WTC11 (cell line): ENCODE measurements at regions not wholly inside any gene's neighbourhood (a gene's known extent, or its start where the extent isn't known, plus 50 kb on each side); places are given as distances from the start of the nearest gene placed in this dataset.

Experiments used
- ATAC-seq: fragments of 200-7000 bp; cut with Tn5 transposase; 2 replicates; pipeline ENCODE4 v1.10.0; 2021; ENCODE audit warnings: mild to moderate bottlenecking, moderate library complexity
- CTCF ChIA-PET: fragments of 300-600 bp; sonication (Branson Sonifier 250); formaldehyde crosslinking; loops from one replicate; lab custom pipeline; 2021; ENCODE audit warnings: antibody characterized with exemption; lab: Charles Lee
- POLR2A ChIA-PET: fragments of 350-600 bp; sonication (Branson Sonifier 250); formaldehyde crosslinking; loops from one replicate; lab custom pipeline; 2021; ENCODE audit warnings: antibody characterized with exemption; lab: Charles Lee
- DNase-seq: peaks from one replicate; pipeline ENCODE4 v3.0.0; 2021; ENCODE audit warnings: low spot score
- H3K27ac Mint-ChIP-seq: 2 replicates; pipeline ENCODE4 v1.8.0; 2021; ENCODE audit warnings: mixed read lengths
- H3K27me3 Mint-ChIP-seq: 2 replicates; pipeline ENCODE4 v1.8.0; 2021; ENCODE audit warnings: low read depth, mild to moderate bottlenecking, moderate library complexity, mixed read lengths
- H3K36me3 Mint-ChIP-seq: 2 replicates; pipeline ENCODE4 v1.8.0; 2021; ENCODE audit warnings: mixed read lengths
- H3K4me1 Mint-ChIP-seq: 2 replicates; pipeline ENCODE4 v1.8.0; 2022; ENCODE audit warnings: mixed read lengths
- H3K4me3 Mint-ChIP-seq: 2 replicates; pipeline ENCODE4 v1.8.0; 2021; ENCODE audit warnings: mild to moderate bottlenecking, moderate library complexity, mixed read lengths
- H3K9me3 Mint-ChIP-seq: 2 replicates; pipeline ENCODE4 v1.8.0; 2021; ENCODE audit warnings: mixed read lengths
- AFF4 ChIP-seq: sonication (generic); formaldehyde crosslinking; IDR thresholded peaks from 2 replicates; pipeline ENCODE4 v1.8.1; 2023; ENCODE audit warnings: mild to moderate bottlenecking, missing genetic modification reagents, borderline replicate concordance
- ATF3 ChIP-seq: sonication (generic); formaldehyde crosslinking; conservative IDR thresholded peaks from 2 replicates; pipeline ENCODE4 v1.8.1; 2022; ENCODE audit warnings: mild to moderate bottlenecking, missing genetic modification reagents
- CREB1 ChIP-seq: sonication (generic); formaldehyde crosslinking; IDR thresholded peaks from 2 replicates; pipeline ENCODE4 v1.8.0; 2023; ENCODE audit warnings: mild to moderate bottlenecking, missing genetic modification reagents
- CREM ChIP-seq: sonication (generic); formaldehyde crosslinking; IDR thresholded peaks from 2 replicates; pipeline ENCODE4 v1.8.1; 2022; ENCODE audit warnings: mild to moderate bottlenecking, missing genetic modification reagents, moderate library complexity
- ESRRA ChIP-seq: sonication (generic); formaldehyde crosslinking; IDR thresholded peaks from 2 replicates; pipeline ENCODE4 v1.8.1; 2022; ENCODE audit warnings: mild to moderate bottlenecking, missing genetic modification reagents, borderline replicate concordance
- FOXP1 ChIP-seq: sonication (generic); formaldehyde crosslinking; IDR thresholded peaks from 2 replicates; pipeline ENCODE4 v1.8.0; 2022; ENCODE audit warnings: missing genetic modification reagents, mild to moderate bottlenecking, moderate library complexity, borderline replicate concordance
- GABPB1 ChIP-seq: sonication (generic); formaldehyde crosslinking; IDR thresholded peaks from 2 replicates; pipeline ENCODE4 v1.8.1; 2023; ENCODE audit warnings: mild to moderate bottlenecking, missing genetic modification reagents
- JUN ChIP-seq: sonication (generic); formaldehyde crosslinking; IDR thresholded peaks from 2 replicates; pipeline ENCODE4 v1.8.0; 2023; ENCODE audit warnings: mild to moderate bottlenecking, missing genetic modification reagents
- NFATC4 ChIP-seq: fragments of 250-450 bp; sonication (Bioruptor Pico); IDR thresholded peaks from 2 replicates; pipeline ENCODE4 v1.9.0; 2021; ENCODE audit warnings: mild to moderate bottlenecking
- NR1H2 ChIP-seq: sonication (generic); formaldehyde crosslinking; IDR thresholded peaks from 2 replicates; pipeline ENCODE4 v1.9.0; 2021; ENCODE audit warnings: mild to moderate bottlenecking, moderate library complexity, missing genetic modification reagents
- RELA ChIP-seq: sonication (generic); formaldehyde crosslinking; IDR thresholded peaks from 2 replicates; pipeline ENCODE4 v1.8.1; 2022; ENCODE audit warnings: missing genetic modification reagents, mild to moderate bottlenecking, borderline replicate concordance
- SP1 ChIP-seq: sonication (generic); formaldehyde crosslinking; conservative IDR thresholded peaks from 2 replicates; pipeline ENCODE4 v1.8.1; 2022; ENCODE audit warnings: missing genetic modification reagents
- TCF7 ChIP-seq: sonication (generic); formaldehyde crosslinking; IDR thresholded peaks from 2 replicates; pipeline ENCODE4 v1.8.0; 2022; ENCODE audit warnings: mild to moderate bottlenecking, low read depth, missing genetic modification reagents, moderate library complexity
- TEAD4 ChIP-seq: sonication (generic); formaldehyde crosslinking; IDR thresholded peaks from 2 replicates; pipeline ENCODE4 v1.8.0; 2022; ENCODE audit warnings: mild to moderate bottlenecking, missing genetic modification reagents
- ZBTB43 ChIP-seq: sonication (generic); formaldehyde crosslinking; IDR thresholded peaks from 2 replicates; pipeline ENCODE4 v1.8.1; 2023; ENCODE audit warnings: mild to moderate bottlenecking, missing genetic modification reagents
- ZMAT4 ChIP-seq: fragments of 250-450 bp; sonication (Bioruptor Pico); IDR thresholded peaks from 2 replicates; pipeline ENCODE4 v1.9.0; 2021; ENCODE audit warnings: mild to moderate bottlenecking
- ZNF219 ChIP-seq: sonication (generic); formaldehyde crosslinking; IDR thresholded peaks from 2 replicates; pipeline ENCODE4 v1.8.0; 2023; ENCODE audit warnings: missing genetic modification reagents, mild to moderate bottlenecking, borderline replicate concordance
- ZNF532 ChIP-seq: fragments of 250-450 bp; sonication (Bioruptor Pico); IDR thresholded peaks from 2 replicates; pipeline ENCODE4 v1.9.0; 2021; ENCODE audit warnings: mild to moderate bottlenecking, borderline replicate concordance
- TF ChIP-seq, protein P1 (sequence below): sonication (generic); formaldehyde crosslinking; IDR thresholded peaks from 2 replicates; pipeline ENCODE4 v1.8.0; 2022; ENCODE audit warnings: missing genetic modification reagents
- TF ChIP-seq, protein P2 (sequence below): fragments of 250-450 bp; sonication (Bioruptor Pico); IDR thresholded peaks from 2 replicates; pipeline ENCODE4 v1.9.0; 2021; ENCODE audit warnings: mild to moderate bottlenecking

- no peaks in the 10 kb centered on the region for H3K9me3 Mint-ChIP-seq
- H3K4me1 Mint-ChIP-seq, result no peaks in the 10 kb centered on the region
- H3K27me3 Mint-ChIP-seq, result no peaks in the 10 kb centered on the region
- no peak for DNase-seq
- no peak overlapping the region for H3K4me3 Mint-ChIP-seq
- CTCF ChIA-PET, result no interaction called here
- no peak for ATAC-seq
- no peak overlapping the region for H3K27ac Mint-ChIP-seq
- no peaks in the 10 kb centered on the region for H3K36me3 Mint-ChIP-seq
- TF ChIP-seq ZNF219 (CRISPR knock-in tag) (no peak), GABPB1 (no peak), SP1 (CRISPR knock-in tag) (no peak), CREM (CRISPR knock-in tag) (no peak), TEAD4 (CRISPR knock-in tag) (no peak), ZMAT4 (CRISPR knock-in tag) (no peak), FOXP1 (CRISPR knock-in tag) (no peak), NR1H2 (CRISPR knock-in tag) (no peak), JUN (CRISPR knock-in tag) (no peak), ZBTB43 (CRISPR knock-in tag) (no peak), NFATC4 (CRISPR knock-in tag) (no peak)
- TF ChIP-seq, protein P1, sequence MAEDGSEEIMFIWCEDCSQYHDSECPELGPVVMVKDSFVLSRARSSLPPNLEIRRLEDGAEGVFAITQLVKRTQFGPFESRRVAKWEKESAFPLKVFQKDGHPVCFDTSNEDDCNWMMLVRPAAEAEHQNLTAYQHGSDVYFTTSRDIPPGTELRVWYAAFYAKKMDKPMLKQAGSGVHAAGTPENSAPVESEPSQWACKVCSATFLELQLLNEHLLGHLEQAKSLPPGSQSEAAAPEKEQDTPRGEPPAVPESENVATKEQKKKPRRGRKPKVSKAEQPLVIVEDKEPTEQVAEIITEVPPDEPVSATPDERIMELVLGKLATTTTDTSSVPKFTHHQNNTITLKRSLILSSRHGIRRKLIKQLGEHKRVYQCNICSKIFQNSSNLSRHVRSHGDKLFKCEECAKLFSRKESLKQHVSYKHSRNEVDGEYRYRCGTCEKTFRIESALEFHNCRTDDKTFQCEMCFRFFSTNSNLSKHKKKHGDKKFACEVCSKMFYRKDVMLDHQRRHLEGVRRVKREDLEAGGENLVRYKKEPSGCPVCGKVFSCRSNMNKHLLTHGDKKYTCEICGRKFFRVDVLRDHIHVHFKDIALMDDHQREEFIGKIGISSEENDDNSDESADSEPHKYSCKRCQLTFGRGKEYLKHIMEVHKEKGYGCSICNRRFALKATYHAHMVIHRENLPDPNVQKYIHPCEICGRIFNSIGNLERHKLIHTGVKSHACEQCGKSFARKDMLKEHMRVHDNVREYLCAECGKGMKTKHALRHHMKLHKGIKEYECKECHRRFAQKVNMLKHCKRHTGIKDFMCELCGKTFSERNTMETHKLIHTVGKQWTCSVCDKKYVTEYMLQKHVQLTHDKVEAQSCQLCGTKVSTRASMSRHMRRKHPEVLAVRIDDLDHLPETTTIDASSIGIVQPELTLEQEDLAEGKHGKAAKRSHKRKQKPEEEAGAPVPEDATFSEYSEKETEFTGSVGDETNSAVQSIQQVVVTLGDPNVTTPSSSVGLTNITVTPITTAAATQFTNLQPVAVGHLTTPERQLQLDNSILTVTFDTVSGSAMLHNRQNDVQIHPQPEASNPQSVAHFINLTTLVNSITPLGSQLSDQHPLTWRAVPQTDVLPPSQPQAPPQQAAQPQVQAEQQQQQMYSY (CRISPR knock-in tag), result no peak
- TF ChIP-seq, protein P2, sequence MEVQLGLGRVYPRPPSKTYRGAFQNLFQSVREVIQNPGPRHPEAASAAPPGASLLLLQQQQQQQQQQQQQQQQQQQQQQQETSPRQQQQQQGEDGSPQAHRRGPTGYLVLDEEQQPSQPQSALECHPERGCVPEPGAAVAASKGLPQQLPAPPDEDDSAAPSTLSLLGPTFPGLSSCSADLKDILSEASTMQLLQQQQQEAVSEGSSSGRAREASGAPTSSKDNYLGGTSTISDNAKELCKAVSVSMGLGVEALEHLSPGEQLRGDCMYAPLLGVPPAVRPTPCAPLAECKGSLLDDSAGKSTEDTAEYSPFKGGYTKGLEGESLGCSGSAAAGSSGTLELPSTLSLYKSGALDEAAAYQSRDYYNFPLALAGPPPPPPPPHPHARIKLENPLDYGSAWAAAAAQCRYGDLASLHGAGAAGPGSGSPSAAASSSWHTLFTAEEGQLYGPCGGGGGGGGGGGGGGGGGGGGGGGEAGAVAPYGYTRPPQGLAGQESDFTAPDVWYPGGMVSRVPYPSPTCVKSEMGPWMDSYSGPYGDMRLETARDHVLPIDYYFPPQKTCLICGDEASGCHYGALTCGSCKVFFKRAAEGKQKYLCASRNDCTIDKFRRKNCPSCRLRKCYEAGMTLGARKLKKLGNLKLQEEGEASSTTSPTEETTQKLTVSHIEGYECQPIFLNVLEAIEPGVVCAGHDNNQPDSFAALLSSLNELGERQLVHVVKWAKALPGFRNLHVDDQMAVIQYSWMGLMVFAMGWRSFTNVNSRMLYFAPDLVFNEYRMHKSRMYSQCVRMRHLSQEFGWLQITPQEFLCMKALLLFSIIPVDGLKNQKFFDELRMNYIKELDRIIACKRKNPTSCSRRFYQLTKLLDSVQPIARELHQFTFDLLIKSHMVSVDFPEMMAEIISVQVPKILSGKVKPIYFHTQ (CRISPR knock-in tag), result no peak
- POLR2A ChIA-PET, result no interaction called here
Observed at GRCh38 chr1:215502081-215502480, 65.0 kb upstream of the KCTD3 start.

DNA sequence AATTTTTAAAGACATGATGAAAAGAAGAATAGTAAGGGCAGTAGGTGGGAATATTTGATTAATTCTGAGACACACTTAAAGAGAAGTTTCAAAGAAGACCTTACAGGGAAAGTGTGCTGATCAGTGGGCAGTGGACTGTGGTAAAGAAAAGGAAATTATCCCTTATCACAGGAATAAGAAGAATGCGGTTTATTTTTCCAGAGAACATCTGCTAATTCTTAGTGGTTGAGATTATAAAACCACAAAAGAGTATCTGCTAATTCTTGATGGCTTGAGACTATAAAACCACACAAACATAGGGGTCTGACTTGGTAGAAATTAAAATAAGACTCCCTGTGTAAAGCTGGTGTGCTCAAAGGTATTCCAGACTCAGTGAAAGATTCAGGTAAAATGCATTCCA lies 60.0 kb upstream of the KCTD3 start:
- no peak overlapping the region for H3K27ac Mint-ChIP-seq
- peaks cover 34% of the 10 kb centered on the region for H3K9me3 Mint-ChIP-seq
- ChIA-PET CTCF (no interaction called here), POLR2A (no interaction called here)
- H3K27me3 Mint-ChIP-seq, result no peaks in the 10 kb centered on the region; the same call in 1 of the 2 replicates
- H3K36me3 Mint-ChIP-seq, result peaks cover 12% of the 10 kb centered on the region
- no peak for DNase-seq
- no peak overlapping the region for H3K4me3 Mint-ChIP-seq
- no peak for ATAC-seq
- no peaks in the 10 kb centered on the region for H3K4me1 Mint-ChIP-seq
- TF ChIP-seq ZNF532 (CRISPR knock-in tag) (no peak), CREB1 (CRISPR knock-in tag) (no peak), ATF3 (CRISPR knock-in tag) (no peak), AFF4 (CRISPR knock-in tag) (no peak), TCF7 (CRISPR knock-in tag) (no peak), RELA (no peak), ESRRA (CRISPR knock-in tag) (no peak)
